HEK293T (cell line): ENCODE measurements at regions not wholly inside any gene's neighbourhood (a gene's known extent, or its start where the extent isn't known, plus 50 kb on each side); places are given as distances from the start of the nearest gene placed in this dataset.

Experiments used
- CTCF ChIA-PET: fragments of 350-600 bp; formaldehyde crosslinking; extraction: SDS; loops from one replicate; lab custom pipeline; 2021; ENCODE audit warnings: antibody characterized with exemption, inconsistent platforms; lab: Yijun Ruan, JAX
- POLR2A ChIA-PET: fragments of 350-600 bp; formaldehyde crosslinking; extraction: SDS; loops from one replicate; lab custom pipeline; 2020; ENCODE audit warnings: antibody characterized with exemption, inconsistent platforms; lab: Yijun Ruan, JAX
- DNase-seq: peaks from one replicate; pipeline ENCODE4 v3.0.0; 2012; ENCODE audit warnings: mixed read lengths; ENCODE audit errors: extremely low spot score
- ARNT ChIP-seq: fragments of 450-650 bp; IDR thresholded peaks from 2 replicates; pipeline ENCODE4 v1.6.1; 2017; ENCODE audit warnings: mild to moderate bottlenecking
- BHLHE40 ChIP-seq: fragments of 450-650 bp; IDR thresholded peaks from 2 replicates; pipeline ENCODE4 v1.6.1; 2016; ENCODE audit warnings: mild to moderate bottlenecking, moderate library complexity, borderline replicate concordance
- CTBP1 ChIP-seq: fragments of 450-650 bp; IDR thresholded peaks from 2 replicates; pipeline ENCODE4 v1.6.1; 2016; ENCODE audit warnings: borderline replicate concordance
- ELF4 ChIP-seq: fragments of 450-650 bp; IDR thresholded peaks from 2 replicates; pipeline ENCODE4 v1.6.1; 2017; ENCODE audit warnings: antibody characterized with exemption
- FOXA1 ChIP-seq: fragments of 450-650 bp; IDR thresholded peaks from 2 replicates; pipeline ENCODE4 v1.6.1; 2016; ENCODE audit warnings: mild to moderate bottlenecking
- FOXK2 ChIP-seq: fragments of 450-650 bp; IDR thresholded peaks from 2 replicates; pipeline ENCODE4 v1.6.1; 2016; ENCODE audit warnings: mild to moderate bottlenecking
- FOXM1 ChIP-seq: fragments of 450-650 bp; IDR thresholded peaks from 2 replicates; pipeline ENCODE4 v1.6.1; 2017; ENCODE audit warnings: mild to moderate bottlenecking, borderline replicate concordance
- HDGF ChIP-seq: fragments of 450-650 bp; IDR thresholded peaks from 2 replicates; pipeline ENCODE4 v1.6.1; 2017; ENCODE audit warnings: antibody characterized with exemption, borderline replicate concordance
- L3MBTL2 ChIP-seq: fragments of 450-650 bp; conservative IDR thresholded peaks from 2 replicates; pipeline ENCODE4 v1.6.1; 2016; ENCODE audit warnings: mild to moderate bottlenecking
- LEF1 ChIP-seq: fragments of 450-650 bp; IDR thresholded peaks from 2 replicates; pipeline ENCODE4 v1.6.1; 2017; ENCODE audit warnings: mild to moderate bottlenecking, borderline replicate concordance
- NFRKB ChIP-seq: fragments of 450-650 bp; IDR thresholded peaks from 2 replicates; pipeline ENCODE4 v1.6.1; 2016; ENCODE audit warnings: mild to moderate bottlenecking, moderate library complexity
- SP1 ChIP-seq: fragments of 450-650 bp; IDR thresholded peaks from 2 replicates; pipeline ENCODE4 v1.6.1; 2017
- SUZ12 ChIP-seq: fragments of 450-650 bp; IDR thresholded peaks from 2 replicates; pipeline ENCODE4 v1.6.1; 2016; ENCODE audit warnings: mild to moderate bottlenecking
- TARDBP ChIP-seq: fragments of 450-650 bp; IDR thresholded peaks from 2 replicates; pipeline ENCODE4 v1.6.1; 2016
- ZNF384 ChIP-seq: fragments of 450-650 bp; IDR thresholded peaks from 2 replicates; pipeline ENCODE4 v1.6.1; 2016
- TF ChIP-seq, protein P1 (sequence below): fragments of 450-650 bp; IDR thresholded peaks from 2 replicates; pipeline ENCODE4 v1.6.1; 2016

DNA sequence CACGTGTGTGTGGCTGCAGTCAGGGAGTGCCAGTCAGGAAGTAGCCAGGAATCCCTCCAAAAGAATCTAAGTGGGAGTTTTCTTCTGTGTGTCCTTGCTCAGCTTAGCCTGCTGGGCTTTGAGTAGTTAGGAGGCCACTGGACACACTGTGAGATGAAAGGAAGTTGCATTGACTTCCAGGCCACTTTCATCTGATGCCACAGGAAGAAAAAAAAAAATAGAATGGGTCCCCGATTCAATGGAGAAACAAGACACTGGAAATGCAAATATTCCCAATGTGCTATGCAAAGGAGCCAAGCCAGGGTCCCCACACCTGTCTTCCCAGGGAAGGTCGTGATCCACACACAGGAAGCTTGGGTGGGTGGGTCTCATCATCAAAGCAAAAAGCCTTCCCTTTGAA, 95.6 kb upstream of the E2F8 start:
- DNase-seq, result no peak
- POLR2A ChIA-PET, result no interaction called here
- CTCF ChIA-PET, result no interaction called here
- no peak for TF ChIP-seq FOXK2
- TF ChIP-seq FOXA1, result no peak
- no peak for TF ChIP-seq LEF1
- no peak for TF ChIP-seq L3MBTL2
- no peak for TF ChIP-seq SP1
- no peak for TF ChIP-seq ARNT
- TF ChIP-seq FOXM1, result no peak
- TF ChIP-seq BHLHE40, result no peak
- no peak for TF ChIP-seq NFRKB
- TF ChIP-seq CTBP1, result no peak
- TF ChIP-seq SUZ12, result no peak
- TF ChIP-seq HDGF, result no peak
- no peak for TF ChIP-seq TARDBP
- TF ChIP-seq ELF4, result no peak
- TF ChIP-seq ZNF384, result no peak
- TF ChIP-seq, protein P1, sequence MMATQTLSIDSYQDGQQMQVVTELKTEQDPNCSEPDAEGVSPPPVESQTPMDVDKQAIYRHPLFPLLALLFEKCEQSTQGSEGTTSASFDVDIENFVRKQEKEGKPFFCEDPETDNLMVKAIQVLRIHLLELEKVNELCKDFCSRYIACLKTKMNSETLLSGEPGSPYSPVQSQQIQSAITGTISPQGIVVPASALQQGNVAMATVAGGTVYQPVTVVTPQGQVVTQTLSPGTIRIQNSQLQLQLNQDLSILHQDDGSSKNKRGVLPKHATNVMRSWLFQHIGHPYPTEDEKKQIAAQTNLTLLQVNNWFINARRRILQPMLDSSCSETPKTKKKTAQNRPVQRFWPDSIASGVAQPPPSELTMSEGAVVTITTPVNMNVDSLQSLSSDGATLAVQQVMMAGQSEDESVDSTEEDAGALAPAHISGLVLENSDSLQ, result no peak

GRCh38 chr11:19332476-19332875, 91.7 kb upstream of the E2F8 start:
- ChIA-PET CTCF (no interaction called here), POLR2A (no interaction called here)
- TF ChIP-seq HDGF, result no peak
- no peak for TF ChIP-seq LEF1
- no peak for TF ChIP-seq ELF4
- TF ChIP-seq TARDBP, result no peak
- no peak for TF ChIP-seq SUZ12
- no peak for TF ChIP-seq BHLHE40
- no peak for TF ChIP-seq FOXK2
- TF ChIP-seq FOXM1, result no peak
- TF ChIP-seq ZNF384, result no peak
- no peak for DNase-seq

- no peak for DNase-seq
- no peak for TF ChIP-seq LEF1
- ChIA-PET POLR2A (no interaction called here), CTCF (interaction anchor here (1.2 kb wide), 1 partner anchor 20 kb away, joined by 4 read pairs; no protein-coding TSS in a partner anchor)
Observed at GRCh38 chr11:19330416-19330815, 89.7 kb upstream of the E2F8 start.

GRCh38 chr11:19329970-19330369, 89.2 kb upstream of the E2F8 start:
- no peak for TF ChIP-seq ZNF384
- TF ChIP-seq SP1, result no peak
- no peak for TF ChIP-seq ARNT
- TF ChIP-seq CTBP1, result no peak
- no peak for TF ChIP-seq BHLHE40
- no peak for TF ChIP-seq FOXA1
- TF ChIP-seq TARDBP, result no peak
- TF ChIP-seq, protein P1, result no peak
- no peak for TF ChIP-seq FOXK2
- TF ChIP-seq SUZ12, result no peak
- no peak for TF ChIP-seq NFRKB
- no peak for TF ChIP-seq FOXM1
- TF ChIP-seq L3MBTL2, result no peak
- no peak for TF ChIP-seq ELF4
- TF ChIP-seq LEF1, result no peak
- no peak for TF ChIP-seq HDGF
- DNase-seq, result no peak
- ChIA-PET POLR2A (no interaction called here), CTCF (interaction anchor here (1.2 kb wide), 1 partner anchor 20 kb away, joined by 4 read pairs; no protein-coding TSS in a partner anchor)

GRCh38 chr11:19328586-19329311, 88.0 kb upstream of the E2F8 start:
- ChIA-PET POLR2A (no interaction called here), CTCF (interaction anchor here (0.6 kb wide), 1 partner anchor 95 kb away, joined by 3 read pairs; no protein-coding TSS in a partner anchor)
- TF ChIP-seq FOXM1, result no peak
- TF ChIP-seq, protein P1, result no peak

GRCh38 chr11:19327280-19327679, 86.5 kb upstream of the E2F8 start:
- no peak for DNase-seq
- TF ChIP-seq LEF1 (no peak), ARNT (no peak), ZNF384 (no peak), FOXA1 (no peak), CTBP1 (no peak), HDGF (no peak), SUZ12 (no peak), SP1 (no peak), FOXK2 (no peak), FOXM1 (no peak), L3MBTL2 (no peak), BHLHE40 (no peak)
- TF ChIP-seq, protein P1, result no peak
- POLR2A ChIA-PET, result no interaction called here
- CTCF ChIA-PET, result no interaction called here

More at GRCh38 chr11:19328586-19329311, 88.0 kb upstream of the E2F8 start:
- DNase-seq, result no peak
